ENCODE measurements at regions not wholly inside any gene's neighbourhood (a gene's known extent, or its start where the extent isn't known, plus 50 kb on each side); places are given as distances from the start of the nearest gene placed in this dataset.

DNA sequence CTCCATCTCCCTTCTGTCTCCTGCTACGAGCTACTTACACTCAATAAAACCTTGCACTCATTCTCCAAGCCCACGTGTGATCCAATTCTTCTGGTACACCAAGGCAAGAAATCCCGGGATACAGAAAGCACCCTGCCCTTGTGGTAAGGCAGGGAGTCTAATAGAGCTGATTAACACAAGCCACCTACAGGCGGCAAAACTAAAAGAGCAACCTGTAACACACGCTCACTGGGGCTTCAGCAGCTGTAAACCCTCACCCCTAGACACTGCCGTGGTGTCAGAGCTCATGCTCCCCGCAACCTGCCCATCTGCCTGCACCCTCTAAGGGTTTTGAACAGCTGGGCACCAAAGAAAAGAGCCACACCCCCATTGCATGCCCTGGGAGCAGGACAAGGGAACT, 755.4 kb upstream of the HTR2C start:
- TF ChIP-seq, protein P1, sequence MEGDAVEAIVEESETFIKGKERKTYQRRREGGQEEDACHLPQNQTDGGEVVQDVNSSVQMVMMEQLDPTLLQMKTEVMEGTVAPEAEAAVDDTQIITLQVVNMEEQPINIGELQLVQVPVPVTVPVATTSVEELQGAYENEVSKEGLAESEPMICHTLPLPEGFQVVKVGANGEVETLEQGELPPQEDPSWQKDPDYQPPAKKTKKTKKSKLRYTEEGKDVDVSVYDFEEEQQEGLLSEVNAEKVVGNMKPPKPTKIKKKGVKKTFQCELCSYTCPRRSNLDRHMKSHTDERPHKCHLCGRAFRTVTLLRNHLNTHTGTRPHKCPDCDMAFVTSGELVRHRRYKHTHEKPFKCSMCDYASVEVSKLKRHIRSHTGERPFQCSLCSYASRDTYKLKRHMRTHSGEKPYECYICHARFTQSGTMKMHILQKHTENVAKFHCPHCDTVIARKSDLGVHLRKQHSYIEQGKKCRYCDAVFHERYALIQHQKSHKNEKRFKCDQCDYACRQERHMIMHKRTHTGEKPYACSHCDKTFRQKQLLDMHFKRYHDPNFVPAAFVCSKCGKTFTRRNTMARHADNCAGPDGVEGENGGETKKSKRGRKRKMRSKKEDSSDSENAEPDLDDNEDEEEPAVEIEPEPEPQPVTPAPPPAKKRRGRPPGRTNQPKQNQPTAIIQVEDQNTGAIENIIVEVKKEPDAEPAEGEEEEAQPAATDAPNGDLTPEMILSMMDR (IDR thresholded peaks at IDR 0.05) = no peak

DNA sequence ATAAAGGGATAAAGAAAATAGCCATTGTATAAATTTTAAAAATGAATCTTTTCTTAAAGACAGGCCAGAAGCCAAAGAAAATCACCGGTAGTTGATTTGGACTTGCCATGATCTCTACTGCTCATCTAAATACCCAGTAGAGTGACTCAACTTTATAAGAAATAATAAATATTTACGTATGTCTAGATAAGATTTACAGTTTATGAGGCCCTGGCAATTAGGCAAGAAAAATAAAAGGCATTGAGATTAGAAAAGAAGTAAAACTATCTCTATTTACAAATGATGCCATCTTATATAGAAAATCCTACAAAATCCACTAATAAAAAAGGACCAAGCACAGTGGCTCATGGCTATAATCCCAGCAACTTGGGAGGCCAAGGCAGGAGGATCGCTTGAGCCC, 765.5 kb upstream of the HTR2C start:
- TF ChIP-seq, protein P1 (IDR thresholded peaks at IDR 0.05) = no peak

DNA sequence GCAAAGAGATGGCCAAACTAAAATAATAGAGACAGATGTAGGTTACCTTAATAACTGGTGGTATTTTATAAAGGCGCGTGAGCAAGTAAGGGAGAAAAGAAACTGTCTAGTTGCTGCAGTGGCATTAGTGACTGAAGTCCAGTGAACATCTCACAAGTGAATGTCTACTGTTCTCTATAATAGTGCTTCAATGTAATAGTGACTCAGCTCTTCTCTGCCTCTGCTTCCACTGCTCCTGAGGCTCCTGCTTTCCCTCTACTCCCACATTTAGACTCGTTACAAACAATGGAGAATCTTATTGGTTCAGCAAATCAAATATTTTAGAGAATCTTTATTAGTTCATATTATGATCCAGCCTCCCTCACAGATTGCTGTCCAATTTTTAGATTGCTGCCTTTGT, 779.1 kb upstream of the HTR2C start:
- TF ChIP-seq, protein P1 (IDR thresholded peaks at IDR 0.05) = no peak

DNA sequence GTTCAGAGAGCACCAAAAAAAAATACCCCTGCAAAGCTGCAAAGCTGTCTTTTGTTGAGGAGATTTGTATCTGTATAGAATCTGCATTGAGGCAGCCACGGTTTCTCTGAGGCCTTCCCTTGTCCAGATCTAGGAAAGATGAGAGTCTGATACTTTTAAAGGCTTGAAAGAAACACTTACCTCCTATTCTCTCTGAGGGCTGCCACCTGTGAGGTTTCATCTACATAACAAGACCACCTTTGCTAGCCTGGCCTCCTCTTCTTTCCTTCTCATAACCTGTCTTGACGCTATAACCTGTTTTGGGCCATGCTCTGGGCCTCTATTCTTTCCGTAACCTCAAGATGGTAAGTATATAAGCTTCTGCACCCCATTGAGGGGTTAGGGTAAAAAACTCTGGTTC, 779.6 kb upstream of the HTR2C start:
- TF ChIP-seq, protein P1 (IDR thresholded peaks at IDR 0.05) = no peak

DNA sequence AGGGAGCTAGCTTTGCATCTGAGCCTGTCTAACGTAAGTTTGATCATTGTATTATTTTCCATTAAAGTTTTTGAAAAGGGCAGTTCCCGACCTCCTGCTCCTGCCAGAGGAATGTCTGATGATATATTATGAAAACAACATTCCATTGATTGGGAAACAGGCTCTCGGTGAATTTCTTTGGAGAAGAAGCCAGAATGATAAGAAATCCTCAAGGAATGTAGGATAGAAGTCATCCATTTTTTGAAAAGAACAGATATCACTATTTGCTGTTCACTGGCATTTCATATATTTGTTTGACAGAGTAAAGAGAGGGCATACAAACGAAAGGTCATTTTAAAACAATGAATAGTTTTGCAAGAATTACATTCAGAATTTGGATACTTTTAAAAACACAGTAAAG, 781.0 kb upstream of the HTR2C start:
- TF ChIP-seq, protein P1 (IDR thresholded peaks at IDR 0.05) = no peak

DNA sequence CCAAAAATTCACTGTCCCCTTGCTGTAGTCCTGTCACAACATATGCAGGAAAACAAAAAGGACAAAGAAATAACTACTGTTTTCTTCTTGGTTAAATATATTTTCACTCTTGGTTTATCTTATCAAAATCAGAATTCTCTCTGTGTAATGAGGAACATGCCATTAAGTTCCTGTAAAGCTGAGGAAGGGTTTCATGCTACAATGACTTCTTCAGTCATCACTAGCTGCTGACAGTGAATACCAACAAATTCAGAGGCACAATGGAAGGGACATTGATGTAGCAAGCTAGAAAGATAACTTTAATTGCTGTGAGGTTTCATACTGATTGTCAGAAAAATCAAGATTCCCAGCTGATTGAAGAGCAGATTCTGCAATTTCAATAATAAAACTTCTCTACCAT, 782.9 kb upstream of the HTR2C start:
- TF ChIP-seq, protein P1 (IDR thresholded peaks at IDR 0.05) = no peak

DNA sequence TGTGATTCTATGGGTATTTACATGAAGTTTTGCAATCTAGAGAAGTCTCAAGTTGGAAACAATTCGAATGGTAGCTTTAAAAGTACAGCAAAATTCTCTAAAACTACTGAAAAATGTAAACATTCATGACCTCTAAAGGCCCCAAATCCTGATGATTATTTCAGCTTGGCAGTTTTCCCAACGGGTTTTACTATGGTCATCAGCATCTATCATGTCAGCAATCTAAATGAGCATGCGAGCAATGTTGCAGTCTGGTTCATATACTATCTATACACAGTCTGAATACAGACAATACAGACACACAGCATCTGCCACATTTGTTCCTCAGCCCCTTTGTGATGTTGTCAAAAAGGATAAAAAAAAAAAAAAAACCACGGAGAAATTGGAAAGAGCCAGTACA, 790.3 kb upstream of the HTR2C start:
- TF ChIP-seq, protein P1 (IDR thresholded peaks at IDR 0.05) = no peak

DNA sequence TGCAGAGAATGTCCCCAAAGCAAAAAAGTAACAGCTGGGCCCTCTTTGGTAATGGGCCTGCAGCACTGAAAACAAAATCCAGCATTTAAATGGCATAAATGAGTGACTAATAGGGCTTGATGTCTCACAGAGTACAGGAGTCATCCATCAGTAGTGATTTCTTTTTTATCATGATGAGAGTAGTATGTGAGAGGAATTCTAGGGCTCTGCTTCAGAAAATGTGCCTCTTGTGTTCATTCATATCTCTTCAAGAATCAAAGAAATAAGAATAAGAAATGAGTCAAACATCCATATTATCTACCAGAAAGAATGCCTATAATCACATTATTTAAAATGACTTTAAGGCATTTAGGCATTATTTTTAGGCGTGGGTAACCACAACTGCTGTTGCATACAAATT, 792.9 kb upstream of the HTR2C start:
- TF ChIP-seq, protein P1 (IDR thresholded peaks at IDR 0.05) = no peak
